ENCODE measurements at regions not wholly inside any gene's neighbourhood (a gene's known extent, or its start where the extent isn't known, plus 50 kb on each side); places are given as distances from the start of the nearest gene placed in this dataset.

- TF ChIP-seq, protein P1, sequence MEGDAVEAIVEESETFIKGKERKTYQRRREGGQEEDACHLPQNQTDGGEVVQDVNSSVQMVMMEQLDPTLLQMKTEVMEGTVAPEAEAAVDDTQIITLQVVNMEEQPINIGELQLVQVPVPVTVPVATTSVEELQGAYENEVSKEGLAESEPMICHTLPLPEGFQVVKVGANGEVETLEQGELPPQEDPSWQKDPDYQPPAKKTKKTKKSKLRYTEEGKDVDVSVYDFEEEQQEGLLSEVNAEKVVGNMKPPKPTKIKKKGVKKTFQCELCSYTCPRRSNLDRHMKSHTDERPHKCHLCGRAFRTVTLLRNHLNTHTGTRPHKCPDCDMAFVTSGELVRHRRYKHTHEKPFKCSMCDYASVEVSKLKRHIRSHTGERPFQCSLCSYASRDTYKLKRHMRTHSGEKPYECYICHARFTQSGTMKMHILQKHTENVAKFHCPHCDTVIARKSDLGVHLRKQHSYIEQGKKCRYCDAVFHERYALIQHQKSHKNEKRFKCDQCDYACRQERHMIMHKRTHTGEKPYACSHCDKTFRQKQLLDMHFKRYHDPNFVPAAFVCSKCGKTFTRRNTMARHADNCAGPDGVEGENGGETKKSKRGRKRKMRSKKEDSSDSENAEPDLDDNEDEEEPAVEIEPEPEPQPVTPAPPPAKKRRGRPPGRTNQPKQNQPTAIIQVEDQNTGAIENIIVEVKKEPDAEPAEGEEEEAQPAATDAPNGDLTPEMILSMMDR (IDR thresholded peaks at IDR 0.05 in 2 of 3, conservative IDR thresholded peaks at IDR 0.05 in 1 of 3; ENCODE audit: borderline replicate concordance in 1 of 3, insufficient read depth in 1 of 3, low read depth in 2 of 3, low read length in 2 of 3): no peak
- TF ChIP-seq POLR2A (IDR thresholded peaks at IDR 0.05; ENCODE audit: borderline replicate concordance, extremely low read depth, insufficient read depth, insufficient read length) (no peak), ELF1 (IDR thresholded peaks at IDR 0.05; ENCODE audit: borderline replicate concordance, low read depth) (no peak)
Measured at GRCh38 chr7:46725136-46725535, 804.1 kb upstream of the IGFBP3 start.
